NCI-H226 (cell line): ENCODE measurements at regions not wholly inside any gene's neighbourhood (a gene's known extent, or its start where the extent isn't known, plus 50 kb on each side); places are given as distances from the start of the nearest gene placed in this dataset.
"Not testable (repeated sequence)": the region's sequence is repeated elsewhere in the genome, so short reads cannot be mapped to it uniquely, and the experiment has no call there.

ENCODE experiments used
- DNase-seq: peaks from one replicate; pipeline ENCODE4 v3.0.0-alpha.2; 2015

- DNase-seq = not testable (repeated sequence)
Observed at GRCh38 chr6:58121616-58122015, 804.2 kb downstream of the PRIM2 start.

- DNase-seq = not testable (repeated sequence)
Observed at GRCh38 chr6:58123770-58124169, 806.3 kb downstream of the PRIM2 start.

GRCh38 chr6:58128549-58128948 lies 811.1 kb downstream of the PRIM2 start:
- DNase-seq = not testable (repeated sequence)

GRCh38 chr6:58129098-58129497 lies 811.7 kb downstream of the PRIM2 start:
- not testable (repeated sequence) for DNase-seq

- not testable (repeated sequence) for DNase-seq
Observed at GRCh38 chr6:58139746-58140145, 822.3 kb downstream of the PRIM2 start.

GRCh38 chr6:58171025-58171424 lies 853.6 kb downstream of the PRIM2 start:
- not testable (repeated sequence) for DNase-seq

- not testable (repeated sequence) for DNase-seq
Observed at GRCh38 chr6:58181557-58182065, 864.2 kb downstream of the PRIM2 start.

GRCh38 chr6:58185300-58185699 lies 867.9 kb downstream of the PRIM2 start:
- not testable (repeated sequence) for DNase-seq

GRCh38 chr6:58193209-58193608 lies 875.8 kb downstream of the PRIM2 start:
- DNase-seq = peak; percentile 7

GRCh38 chr6:58198301-58198700 lies 880.9 kb downstream of the PRIM2 start:
- peak; percentile 48 for DNase-seq

- not testable (repeated sequence) for DNase-seq
Observed at GRCh38 chr6:58237124-58237523, 919.7 kb downstream of the PRIM2 start.

GRCh38 chr6:58238421-58238820 lies 921.0 kb downstream of the PRIM2 start:
- DNase-seq = not testable (repeated sequence)

- not testable (repeated sequence) for DNase-seq
Observed at GRCh38 chr6:58257625-58258024, 940.2 kb downstream of the PRIM2 start.

GRCh38 chr6:58290177-58290576 lies 972.7 kb downstream of the PRIM2 start:
- no peak for DNase-seq

GRCh38 chr6:58291319-58291718 lies 973.9 kb downstream of the PRIM2 start:
- DNase-seq = not testable (repeated sequence)

GRCh38 chr6:58307901-58308300 lies 990.5 kb downstream of the PRIM2 start:
- DNase-seq = not testable (repeated sequence)

- not testable (repeated sequence) for DNase-seq
Observed at GRCh38 chr6:58332108-58332507, 1014.7 kb downstream of the PRIM2 start.

- not testable (repeated sequence) for DNase-seq
Observed at GRCh38 chr6:58342287-58342686, 1024.9 kb downstream of the PRIM2 start.

GRCh38 chr6:58347534-58347933 lies 1030.1 kb downstream of the PRIM2 start:
- DNase-seq = not testable (repeated sequence)

- not testable (repeated sequence) for DNase-seq
Observed at GRCh38 chr6:58351619-58352018, 1034.2 kb downstream of the PRIM2 start.

- not testable (repeated sequence) for DNase-seq
Observed at GRCh38 chr6:58358452-58358851, 1041.0 kb downstream of the PRIM2 start.

GRCh38 chr6:58365856-58366255 lies 1048.4 kb downstream of the PRIM2 start:
- not testable (repeated sequence) for DNase-seq

- DNase-seq = not testable (repeated sequence)
Observed at GRCh38 chr6:58406659-58407058, 1089.2 kb downstream of the PRIM2 start.

- no peak for DNase-seq
Observed at GRCh38 chr6:58419321-58419720, 1101.9 kb downstream of the PRIM2 start.
